NCI-H460 (cell line): ENCODE measurements at regions not wholly inside any gene's neighbourhood (a gene's known extent, or its start where the extent isn't known, plus 50 kb on each side); places are given as distances from the start of the nearest gene placed in this dataset.

Experiments used
- DNase-seq: peaks from one replicate; pipeline ENCODE4 v3.0.0-alpha.2; 2016; ENCODE audit warnings: low read depth; ENCODE audit errors: extremely low read depth

- no peak for DNase-seq
Observed at GRCh38 chr11:64456509-64457320, 97.8 kb downstream of the RPS6KA4 start.

DNA sequence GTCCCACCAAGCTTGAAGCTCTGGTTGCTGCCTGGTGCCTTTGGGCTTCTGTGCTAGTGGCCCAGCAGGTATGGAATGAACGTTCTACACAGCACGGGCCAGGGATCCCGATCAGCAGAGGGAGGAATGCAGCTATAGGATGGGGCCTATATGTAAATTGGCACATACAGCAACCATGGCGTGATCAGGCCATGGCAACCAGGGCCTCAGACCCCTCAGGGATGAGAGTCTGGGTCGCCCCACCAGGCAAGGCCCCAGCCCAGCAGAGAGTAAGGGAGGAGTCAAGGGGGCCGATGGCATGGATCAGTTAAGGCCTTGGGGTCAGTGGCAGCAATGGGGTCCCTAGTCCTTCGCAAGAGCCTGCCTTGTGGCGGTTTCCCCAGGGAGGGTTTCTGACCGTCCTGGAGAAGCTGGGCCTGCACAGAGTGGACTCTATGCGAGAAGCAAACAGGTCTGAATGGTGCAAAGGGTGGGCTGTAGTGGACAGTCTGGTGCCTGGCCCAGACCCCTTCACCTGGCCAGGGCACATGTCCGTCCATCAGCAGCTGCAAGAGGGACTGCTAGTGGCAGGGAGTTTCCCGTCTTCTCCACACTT is 98.2 kb upstream of the SLC22A11 start:
- DNase-seq: no peak

DNA sequence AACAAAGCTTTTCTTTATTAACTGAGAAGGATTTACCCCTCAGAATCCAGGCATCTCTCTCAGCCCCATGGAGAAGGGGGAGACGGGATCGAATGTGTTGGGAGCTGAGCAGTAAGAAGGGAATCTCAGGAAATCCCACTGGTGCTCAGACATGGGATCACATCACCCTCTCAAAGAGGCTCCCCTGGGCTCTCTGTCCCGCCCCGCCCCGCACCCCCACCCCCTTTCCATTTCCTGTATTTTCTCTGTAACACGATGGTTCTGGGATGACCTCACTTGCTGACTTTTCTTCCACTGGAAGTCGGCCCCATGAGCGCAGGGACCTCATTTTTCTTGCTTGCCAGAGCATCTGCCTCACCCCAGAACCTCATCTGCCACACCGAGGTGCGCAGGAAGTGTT is 96.7 kb upstream of the SLC22A11 start:
- no peak for DNase-seq

GRCh38 chr11:64459609-64460008 is 96.1 kb upstream of the SLC22A11 start:
- no peak for DNase-seq

DNA sequence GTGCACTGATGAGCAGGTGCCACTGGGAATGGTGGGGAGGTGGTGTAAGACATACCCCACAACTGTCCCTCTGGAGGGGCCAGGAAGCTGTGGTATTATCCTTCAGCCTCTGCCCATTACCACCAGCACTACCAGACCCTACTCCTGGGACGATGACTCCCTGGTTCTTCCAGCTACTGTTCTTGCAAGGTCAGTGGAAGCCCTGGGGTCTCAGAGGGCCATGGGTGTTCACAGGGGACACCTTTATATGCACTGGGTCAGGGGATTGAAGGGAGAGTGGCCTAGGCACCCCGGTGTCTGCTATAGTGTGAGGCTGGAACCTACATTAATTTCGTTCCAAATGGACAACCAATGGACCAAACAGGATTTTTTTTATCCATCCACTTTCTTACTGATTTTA is 94.7 kb upstream of the SLC22A11 start:
- no peak for DNase-seq

- no peak for DNase-seq
Observed at GRCh38 chr11:64466115-64466718, 89.5 kb upstream of the SLC22A11 start.

DNA sequence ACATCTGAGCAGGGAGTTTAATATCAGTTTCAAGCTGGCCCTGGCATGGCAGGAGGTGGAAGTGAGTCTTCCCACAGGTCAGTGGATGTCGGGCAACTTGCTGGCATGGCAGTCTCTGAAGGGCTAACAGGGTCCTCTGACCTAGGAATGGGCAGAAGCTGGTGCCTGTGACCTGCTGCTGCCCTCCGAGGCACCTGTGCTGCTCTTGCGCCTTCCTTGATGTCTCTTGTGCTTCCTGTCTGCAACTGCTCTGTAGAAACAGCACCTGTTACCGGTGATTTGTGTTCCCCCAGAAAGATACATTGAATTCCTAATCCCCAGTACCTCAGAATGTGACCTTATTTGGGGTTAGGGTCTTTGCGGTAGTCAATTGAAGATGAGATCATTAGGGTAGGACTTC is 86.5 kb upstream of the SLC22A11 start:
- no peak for DNase-seq

GRCh38 chr11:64472593-64473455 is 82.9 kb upstream of the SLC22A11 start:
- no peak for DNase-seq

DNA sequence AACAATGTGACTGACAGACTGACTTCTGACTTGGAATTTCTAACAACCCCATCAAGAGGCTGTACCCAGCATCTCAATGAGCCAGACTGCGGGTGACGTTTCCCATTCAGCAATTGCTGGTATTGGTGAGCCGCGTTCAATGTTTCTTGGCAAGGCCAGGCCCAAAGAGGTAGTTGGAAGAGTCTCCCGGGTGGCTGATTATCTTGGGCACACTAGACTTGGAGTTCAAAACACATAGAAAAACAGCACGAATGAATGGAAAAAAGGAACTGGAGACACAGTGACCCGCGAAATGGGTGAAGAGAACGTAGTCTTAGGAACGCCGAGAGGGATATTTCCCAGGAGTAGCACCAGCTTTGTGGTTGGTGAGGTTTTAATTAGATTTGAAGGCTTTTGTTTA is 81.1 kb upstream of the SLC22A11 start:
- DNase-seq: no peak

GRCh38 chr11:64475145-64475544 is 80.6 kb upstream of the SLC22A11 start:
- no peak for DNase-seq

DNA sequence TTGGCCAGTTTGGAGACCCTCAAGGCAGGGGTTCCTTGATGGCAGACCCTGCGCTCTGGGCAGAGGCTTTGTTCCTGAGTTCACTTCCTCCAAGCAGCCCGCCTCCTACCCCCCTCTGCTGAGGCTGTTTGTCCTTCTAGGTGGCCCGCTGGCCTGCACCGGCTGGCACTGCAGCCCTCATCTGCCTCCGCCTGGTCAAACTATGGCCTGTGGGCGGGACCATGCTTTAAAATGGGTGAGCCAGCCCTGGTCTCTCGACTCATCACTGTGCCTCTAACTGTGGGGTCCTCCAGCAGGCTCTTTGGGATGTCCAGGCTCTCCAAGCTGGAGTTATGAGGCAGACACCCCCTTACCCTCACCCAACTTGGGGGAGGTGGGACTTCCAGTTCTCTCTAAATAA is 78.9 kb upstream of the SLC22A11 start:
- DNase-seq: no peak

- DNase-seq: no peak
Observed at GRCh38 chr11:64477675-64478074, 78.1 kb upstream of the SLC22A11 start.

DNA sequence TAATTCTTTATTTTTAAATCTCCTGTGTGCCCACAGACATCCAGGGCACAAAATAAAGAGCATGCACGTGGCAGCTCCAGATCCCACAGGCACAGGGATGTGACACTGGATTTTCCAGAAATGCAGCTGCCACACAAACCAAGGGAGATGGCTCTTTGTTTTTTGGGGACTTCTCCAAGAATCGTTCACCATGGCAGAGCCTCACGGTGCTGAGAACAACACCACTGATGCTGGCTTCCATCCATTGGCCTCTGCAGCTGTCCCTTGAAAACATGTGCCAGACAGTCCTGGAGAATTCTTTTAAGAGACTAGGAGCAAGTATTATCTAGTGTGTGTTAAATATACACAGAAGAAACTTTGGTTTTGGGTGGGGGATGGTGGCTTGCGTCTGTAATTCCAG is 73.2 kb upstream of the SLC22A11 start:
- no peak for DNase-seq

DNA sequence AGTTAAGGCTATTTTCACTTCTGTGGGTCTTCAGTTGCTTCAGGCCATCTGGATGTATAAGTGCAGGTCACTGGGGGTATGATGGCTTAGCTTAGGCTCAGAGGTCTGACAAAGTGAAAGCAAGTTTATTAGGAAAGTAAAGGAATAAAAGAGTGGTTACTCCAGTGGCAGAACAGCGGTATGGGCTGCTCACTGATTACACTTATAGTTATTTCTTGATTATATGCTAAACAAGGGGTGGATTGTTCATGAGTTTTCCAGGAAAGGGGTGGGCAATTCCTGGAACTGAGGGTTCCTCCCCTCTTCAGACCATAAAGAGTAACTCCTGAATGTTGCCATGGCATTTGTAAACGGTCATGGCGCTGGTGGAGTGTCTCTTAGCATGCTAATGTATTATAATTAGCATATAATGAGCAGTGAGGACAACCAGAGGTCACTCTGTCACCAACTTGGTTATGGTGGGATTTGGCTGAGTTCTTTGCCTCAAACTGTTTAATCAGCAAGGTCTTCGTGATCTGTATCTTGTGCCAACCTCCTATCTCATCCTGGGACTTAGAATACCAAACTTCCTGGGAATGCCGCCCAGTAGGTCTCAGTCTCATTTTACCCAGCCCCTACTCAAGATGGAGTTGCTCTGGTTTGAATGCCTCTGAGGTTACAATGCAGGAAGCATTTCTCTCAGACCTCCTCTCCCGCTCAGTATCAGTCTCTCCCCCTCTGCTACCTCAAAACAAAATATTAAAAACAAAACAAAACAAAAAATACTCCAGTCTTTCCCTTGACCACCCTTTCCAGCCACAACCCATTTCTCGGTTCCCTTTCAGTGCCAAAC is 71.3 kb upstream of the SLC22A11 start:
- no peak for DNase-seq

DNA sequence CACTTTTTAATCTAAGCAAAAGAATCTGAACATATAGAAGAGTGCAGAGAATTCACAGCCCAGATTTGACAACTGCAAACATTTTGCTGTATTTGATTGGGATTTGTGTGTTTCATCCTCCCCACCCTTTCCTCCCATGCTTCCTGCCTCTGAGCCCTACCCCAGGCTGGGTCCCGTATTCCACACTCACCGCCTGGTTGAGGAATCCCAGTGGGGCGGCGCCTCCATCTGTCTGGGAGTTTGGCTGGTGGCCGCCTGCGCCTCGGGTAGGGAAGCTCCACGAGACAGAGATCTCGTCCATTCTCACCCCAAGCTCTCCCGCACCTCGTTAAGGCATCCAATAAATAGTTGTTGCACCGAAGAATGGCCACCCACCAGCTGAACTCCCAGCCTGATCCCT is 70.7 kb upstream of the SLC22A11 start:
- no peak for DNase-seq

DNA sequence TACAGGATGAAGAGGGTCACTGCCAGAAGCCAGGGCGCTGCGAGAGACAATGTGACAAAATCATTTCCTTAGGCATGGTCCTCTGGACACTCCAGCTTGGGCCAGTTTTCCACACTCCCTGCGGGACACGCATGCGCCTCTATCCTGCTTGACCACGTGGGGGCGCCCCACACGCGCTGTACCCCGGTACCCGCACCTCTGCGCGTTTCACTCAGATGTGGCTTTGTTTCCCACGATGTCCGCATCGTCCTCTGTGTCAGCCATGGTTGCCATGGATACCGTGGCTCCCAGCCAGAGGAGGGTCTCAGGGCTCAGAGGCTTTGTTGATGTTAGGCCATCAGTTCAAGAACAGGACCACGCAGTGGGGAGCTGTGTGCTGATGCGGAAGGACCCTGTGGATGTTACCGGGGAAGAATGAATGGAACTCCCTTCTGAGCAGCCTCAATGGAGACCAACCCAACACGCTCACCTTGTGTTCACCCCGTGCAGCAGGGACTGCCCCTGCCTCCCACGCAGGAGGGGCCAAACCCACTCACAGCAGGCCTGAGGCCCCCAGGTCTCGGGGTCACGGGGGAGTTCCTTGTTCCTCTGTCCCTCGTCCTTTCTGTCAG is 65.8 kb upstream of the SLC22A11 start:
- peak; percentile 18 for DNase-seq

- DNase-seq: no peak
Observed at GRCh38 chr11:64490562-64491216, 65.1 kb upstream of the SLC22A11 start.

- no peak for DNase-seq
Observed at GRCh38 chr11:64492561-64492960, 63.2 kb upstream of the SLC22A11 start.

DNA sequence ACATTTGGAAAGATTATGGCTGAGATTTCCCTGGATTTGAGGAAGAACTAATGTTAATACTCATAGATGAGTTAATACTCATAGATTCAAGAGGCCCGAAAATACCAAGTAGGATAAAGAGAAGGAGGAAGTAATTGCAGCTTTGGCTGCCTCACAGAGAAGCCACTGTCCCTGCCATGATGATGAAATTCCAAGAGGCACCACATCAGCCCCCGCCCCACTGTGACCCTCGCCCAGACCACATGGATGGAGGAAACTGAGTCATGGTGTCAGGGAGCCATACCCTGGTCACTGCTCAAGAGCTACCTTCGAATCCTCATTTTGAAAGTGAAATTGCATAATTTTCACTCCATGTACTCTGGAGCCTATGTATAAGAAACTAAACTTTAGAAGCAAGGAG is 57.6 kb upstream of the SLC22A11 start:
- DNase-seq: no peak
